ENCODE measurements at regions not wholly inside any gene's neighbourhood (a gene's known extent, or its start where the extent isn't known, plus 50 kb on each side); places are given as distances from the start of the nearest gene placed in this dataset.

DNA sequence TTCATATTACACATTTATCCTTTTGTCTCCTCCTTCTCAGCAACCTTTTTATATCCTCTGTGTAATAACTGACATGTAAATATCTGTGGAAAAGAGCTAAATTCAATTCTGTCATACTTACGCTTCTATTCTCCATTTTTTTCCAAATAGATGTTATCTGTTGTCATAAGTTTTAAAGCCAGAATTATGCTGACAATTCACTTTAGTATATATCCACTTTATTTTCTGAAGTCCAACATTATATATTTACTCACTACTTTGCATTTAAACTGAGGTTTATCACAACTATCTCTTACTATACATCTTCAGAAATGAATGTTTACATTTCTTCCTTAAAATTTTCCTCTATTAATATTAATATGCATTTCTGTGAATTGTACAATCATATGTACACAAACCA is 247.9 kb upstream of the PCDH10 start:
- TF ChIP-seq MAFF (IDR thresholded peaks at IDR 0.05; ENCODE audit: low read depth, low read length) (peak; percentile 50; the same call in 1 of the 2 replicates), KLF11 (CRISPR knock-in tag; IDR thresholded peaks at IDR 0.05) (no peak), MAFK (conservative IDR thresholded peaks at IDR 0.05 in 1 of 2, IDR thresholded peaks at IDR 0.05 in 1 of 2; ENCODE audit: low read length in 2 of 2) (peak; percentile 45 to 79), PITX1 (CRISPR knock-in tag; IDR thresholded peaks at IDR 0.05) (no peak)
- TF ChIP-seq, protein P1, sequence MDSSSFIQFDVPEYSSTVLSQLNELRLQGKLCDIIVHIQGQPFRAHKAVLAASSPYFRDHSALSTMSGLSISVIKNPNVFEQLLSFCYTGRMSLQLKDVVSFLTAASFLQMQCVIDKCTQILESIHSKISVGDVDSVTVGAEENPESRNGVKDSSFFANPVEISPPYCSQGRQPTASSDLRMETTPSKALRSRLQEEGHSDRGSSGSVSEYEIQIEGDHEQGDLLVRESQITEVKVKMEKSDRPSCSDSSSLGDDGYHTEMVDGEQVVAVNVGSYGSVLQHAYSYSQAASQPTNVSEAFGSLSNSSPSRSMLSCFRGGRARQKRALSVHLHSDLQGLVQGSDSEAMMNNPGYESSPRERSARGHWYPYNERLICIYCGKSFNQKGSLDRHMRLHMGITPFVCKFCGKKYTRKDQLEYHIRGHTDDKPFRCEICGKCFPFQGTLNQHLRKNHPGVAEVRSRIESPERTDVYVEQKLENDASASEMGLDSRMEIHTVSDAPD (CRISPR knock-in tag; IDR thresholded peaks at IDR 0.05) = no peak
- POLR2A ChIA-PET = no interaction called here
- FAIRE-seq (no peak), DNase-seq (ENCODE audit: low spot score) (no peak), ATAC-seq (no peak)
- no peaks in the 10 kb centered on the region for H3K4me1 ChIP-seq (ENCODE audit: insufficient read depth, low read length)
- intact Hi-C loops (cut with micrococcal nuclease; ENCODE audit: unreplicated experiment) = no loop called here
- no peak overlapping the region for H2AFZ ChIP-seq (ENCODE audit: low read length)
- no peaks in the 10 kb centered on the region for H3K9me3 ChIP-seq (ENCODE audit: low read length)
- H3K4me3 ChIP-seq (replicated peaks in 1 of 3; ENCODE audit: insufficient read depth in 1 of 3, low read depth in 2 of 3, low read length in 3 of 3) = no peak overlapping the region
- no peaks in the 10 kb centered on the region for H3K27me3 ChIP-seq (ENCODE audit: control insufficient read depth in 1 of 2, insufficient read depth in 2 of 2, low read length in 2 of 2)
- no peaks in the 10 kb centered on the region for H3K79me2 ChIP-seq (ENCODE audit: insufficient read depth, low read length)
- CTCF ChIA-PET (ENCODE audit: low intra/inter-chr PET ratio, low total read pairs) = no interaction called here
- H3K27ac ChIP-seq (ENCODE audit: extremely low read length, insufficient read depth, low read length) = no peak overlapping the region
- no TSS peak for BruUV-seq (replicated peaks)
- no peak overlapping the region for H3K9ac ChIP-seq (ENCODE audit: insufficient read depth, low read depth, low read length)
- in situ Hi-C loops (cut with HindIII; ENCODE audit: extremely low pct_ligation_motif_present, low pct_unique_long_range_greater_than_20kb) = no loop called here
- no peak overlapping the region for H3K4me2 ChIP-seq (ENCODE audit: low read depth, low read length)
- H3K36me3 ChIP-seq (replicated peaks in 1 of 2; ENCODE audit: control insufficient read depth in 1 of 2, insufficient read depth in 2 of 2, low read length in 2 of 2) = no peaks in the 10 kb centered on the region
- no peaks in the 10 kb centered on the region for H4K20me1 ChIP-seq (ENCODE audit: insufficient read depth, low read length)
- 6% methylated on average over 1 of the region's 1 CpG for WGBS (ENCODE audit: low lambda C conversion rate)

DNA sequence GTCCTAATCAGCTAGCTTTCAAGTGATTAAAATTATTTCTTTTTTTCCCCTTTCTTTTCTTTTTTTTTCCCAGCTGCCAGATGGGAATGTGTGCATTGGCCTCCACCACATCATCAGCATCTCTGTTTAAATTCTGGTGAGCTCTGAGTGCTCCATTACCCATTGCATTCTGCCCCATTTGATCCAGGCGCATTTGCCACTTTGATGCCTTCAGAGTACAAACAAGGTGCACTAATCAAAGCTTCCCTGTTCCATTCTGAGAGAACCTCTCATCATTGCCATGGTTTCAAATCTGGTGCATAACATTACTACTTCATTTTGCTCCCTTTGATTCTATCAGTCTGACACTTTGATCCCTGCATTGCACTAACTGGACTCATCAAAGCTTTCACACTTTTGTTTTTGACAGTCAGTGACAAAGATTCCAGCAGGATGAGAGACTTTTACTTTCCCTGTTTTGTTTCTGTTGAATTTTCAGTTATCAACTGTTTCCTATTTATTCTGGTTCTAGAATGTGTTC is 238.8 kb upstream of the PCDH10 start:
- no peaks in the 10 kb centered on the region for H3K79me2 ChIP-seq (ENCODE audit: insufficient read depth, low read length)
- no peaks in the 10 kb centered on the region for H3K27me3 ChIP-seq (ENCODE audit: control insufficient read depth in 1 of 2, insufficient read depth in 2 of 2, low read length in 2 of 2)
- BruUV-seq (replicated peaks) = no TSS peak
- H3K4me3 ChIP-seq (replicated peaks in 1 of 3; ENCODE audit: insufficient read depth in 1 of 3, low read depth in 2 of 3, low read length in 3 of 3) = no peak overlapping the region
- in situ Hi-C loops (cut with HindIII; ENCODE audit: extremely low pct_ligation_motif_present, low pct_unique_long_range_greater_than_20kb) (no loop called here), intact Hi-C loops (cut with micrococcal nuclease; ENCODE audit: unreplicated experiment) (no loop called here)
- no peak overlapping the region for H3K4me2 ChIP-seq (ENCODE audit: low read depth, low read length)
- ChIA-PET POLR2A (no interaction called here), CTCF (ENCODE audit: low intra/inter-chr PET ratio, low total read pairs) (no interaction called here)
- H3K36me3 ChIP-seq (replicated peaks in 1 of 2; ENCODE audit: control insufficient read depth in 1 of 2, insufficient read depth in 2 of 2, low read length in 2 of 2) = no peaks in the 10 kb centered on the region
- ATAC-seq = no peak
- no peak for FAIRE-seq
- H2AFZ ChIP-seq (ENCODE audit: low read length) = no peak overlapping the region
- no peaks in the 10 kb centered on the region for H3K9me3 ChIP-seq (ENCODE audit: low read length)
- H3K27ac ChIP-seq (ENCODE audit: extremely low read length, insufficient read depth, low read length) = no peak overlapping the region
- 6% methylated on average over 1 of the region's 1 CpG for WGBS (ENCODE audit: low lambda C conversion rate)
- no peak overlapping the region for H3K9ac ChIP-seq (ENCODE audit: insufficient read depth, low read depth, low read length)
- DNase-seq (ENCODE audit: low spot score) = no peak
- H4K20me1 ChIP-seq (ENCODE audit: insufficient read depth, low read length) = no peaks in the 10 kb centered on the region
- H3K4me1 ChIP-seq (ENCODE audit: insufficient read depth, low read length) = no peaks in the 10 kb centered on the region
- TF ChIP-seq MYC (CRISPR knock-in tag; IDR thresholded peaks at IDR 0.05; ENCODE audit: borderline replicate concordance) = no peak
- TF ChIP-seq, protein P2, sequence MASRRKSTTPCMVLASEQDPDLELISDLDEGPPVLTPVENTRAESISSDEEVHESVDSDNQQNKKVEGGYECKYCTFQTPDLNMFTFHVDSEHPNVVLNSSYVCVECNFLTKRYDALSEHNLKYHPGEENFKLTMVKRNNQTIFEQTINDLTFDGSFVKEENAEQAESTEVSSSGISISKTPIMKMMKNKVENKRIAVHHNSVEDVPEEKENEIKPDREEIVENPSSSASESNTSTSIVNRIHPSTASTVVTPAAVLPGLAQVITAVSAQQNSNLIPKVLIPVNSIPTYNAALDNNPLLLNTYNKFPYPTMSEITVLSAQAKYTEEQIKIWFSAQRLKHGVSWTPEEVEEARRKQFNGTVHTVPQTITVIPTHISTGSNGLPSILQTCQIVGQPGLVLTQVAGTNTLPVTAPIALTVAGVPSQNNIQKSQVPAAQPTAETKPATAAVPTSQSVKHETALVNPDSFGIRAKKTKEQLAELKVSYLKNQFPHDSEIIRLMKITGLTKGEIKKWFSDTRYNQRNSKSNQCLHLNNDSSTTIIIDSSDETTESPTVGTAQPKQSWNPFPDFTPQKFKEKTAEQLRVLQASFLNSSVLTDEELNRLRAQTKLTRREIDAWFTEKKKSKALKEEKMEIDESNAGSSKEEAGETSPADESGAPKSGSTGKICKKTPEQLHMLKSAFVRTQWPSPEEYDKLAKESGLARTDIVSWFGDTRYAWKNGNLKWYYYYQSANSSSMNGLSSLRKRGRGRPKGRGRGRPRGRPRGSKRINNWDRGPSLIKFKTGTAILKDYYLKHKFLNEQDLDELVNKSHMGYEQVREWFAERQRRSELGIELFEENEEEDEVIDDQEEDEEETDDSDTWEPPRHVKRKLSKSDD (CRISPR knock-in tag; IDR thresholded peaks at IDR 0.05; ENCODE audit: low read depth) = no peak
- TF ChIP-seq ZKSCAN5 (CRISPR knock-in tag; IDR thresholded peaks at IDR 0.05) = no peak
- TF ChIP-seq, protein P3, sequence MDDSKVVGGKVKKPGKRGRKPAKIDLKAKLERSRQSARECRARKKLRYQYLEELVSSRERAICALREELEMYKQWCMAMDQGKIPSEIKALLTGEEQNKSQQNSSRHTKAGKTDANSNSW (CRISPR knock-in tag; IDR thresholded peaks at IDR 0.05; ENCODE audit: borderline replicate concordance) = no peak
- TF ChIP-seq NCOA5 (CRISPR knock-in tag; IDR thresholded peaks at IDR 0.05) = no peak
- TF ChIP-seq, protein P4, sequence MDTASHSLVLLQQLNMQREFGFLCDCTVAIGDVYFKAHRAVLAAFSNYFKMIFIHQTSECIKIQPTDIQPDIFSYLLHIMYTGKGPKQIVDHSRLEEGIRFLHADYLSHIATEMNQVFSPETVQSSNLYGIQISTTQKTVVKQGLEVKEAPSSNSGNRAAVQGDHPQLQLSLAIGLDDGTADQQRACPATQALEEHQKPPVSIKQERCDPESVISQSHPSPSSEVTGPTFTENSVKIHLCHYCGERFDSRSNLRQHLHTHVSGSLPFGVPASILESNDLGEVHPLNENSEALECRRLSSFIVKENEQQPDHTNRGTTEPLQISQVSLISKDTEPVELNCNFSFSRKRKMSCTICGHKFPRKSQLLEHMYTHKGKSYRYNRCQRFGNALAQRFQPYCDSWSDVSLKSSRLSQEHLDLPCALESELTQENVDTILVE (CRISPR knock-in tag; IDR thresholded peaks at IDR 0.05) = no peak

All from HepG2 (cell line).